Sigmoid colon (tissue), 4 donors: ENCODE measurements at regions not wholly inside any gene's neighbourhood (a gene's known extent, or its start where the extent isn't known, plus 50 kb on each side); places are given as distances from the start of the nearest gene placed in this dataset.

Experiments
- CTCF ChIP-seq, 4 experiments: fragments of 450-650 bp in 3 of 4; fragments of 200-600 bp in 1 of 4; IDR thresholded peaks; one replicate each; pipeline ENCODE4 v1.5.1; 2016 to 2019; ENCODE audit warnings: antibody characterized with exemption in 4 of 4, mild to moderate bottlenecking in 3 of 4, moderate library complexity in 2 of 4
- EP300 ChIP-seq, 4 donors: sonication (generic); formaldehyde crosslinking; IDR thresholded peaks; one replicate each; pipeline ENCODE4 v1.6.1; 2017; ENCODE audit warnings: antibody characterized with exemption in 4 of 4
- POLR2A ChIP-seq, 2 donors: fragments of 450-650 bp; IDR thresholded peaks; one replicate each; pipeline ENCODE4 v1.6.1; 2016; ENCODE audit warnings: antibody characterized with exemption in 2 of 2, mild to moderate bottlenecking in 2 of 2, moderate library complexity in 2 of 2
- POLR2AphosphoS5 ChIP-seq, 4 donors: sonication (generic); formaldehyde crosslinking; IDR thresholded peaks; one replicate each; pipeline ENCODE4 v1.6.1; 2017; ENCODE audit warnings: antibody characterized with exemption in 4 of 4

GRCh38 chr20:48461091-48461734 is 366.6 kb downstream of the PREX1 start:
- TF ChIP-seq POLR2AphosphoS5 (IDR thresholded peaks at IDR 0.05) = no peak
- TF ChIP-seq CTCF (IDR thresholded peaks at IDR 0.05) = no peak
- no peak for TF ChIP-seq POLR2A (IDR thresholded peaks at IDR 0.05)
- no peak for TF ChIP-seq EP300 (IDR thresholded peaks at IDR 0.05)
